WTC11 (cell line): ENCODE measurements at regions not wholly inside any gene's neighbourhood (a gene's known extent, or its start where the extent isn't known, plus 50 kb on each side); places are given as distances from the start of the nearest gene placed in this dataset.

ENCODE experiments used
- ZNF263 ChIP-seq: sonication (generic); formaldehyde crosslinking; IDR thresholded peaks from 2 replicates; pipeline ENCODE4 v1.8.1; 2022; ENCODE audit warnings: low read depth, mild to moderate bottlenecking, moderate library complexity, missing genetic modification reagents
- TF ChIP-seq, protein P1 (sequence below): fragments of 200-600 bp; IDR thresholded peaks from 2 replicates; pipeline ENCODE4 v1.8.0; 2022; ENCODE audit warnings: antibody characterized with exemption
- TF ChIP-seq, protein P2 (sequence below): sonication (generic); formaldehyde crosslinking; IDR thresholded peaks from 2 replicates; pipeline ENCODE4 v1.8.1; 2023; ENCODE audit warnings: mild to moderate bottlenecking, moderate library complexity, missing genetic modification reagents
- TF ChIP-seq, protein P3 (sequence below): sonication (generic); formaldehyde crosslinking; IDR thresholded peaks from 2 replicates; pipeline ENCODE4 v1.8.0; 2022; ENCODE audit warnings: mild to moderate bottlenecking, missing genetic modification reagents
- TF ChIP-seq, protein P4 (sequence below): sonication (generic); formaldehyde crosslinking; IDR thresholded peaks from 2 replicates; pipeline ENCODE4 v1.8.1; 2023; ENCODE audit warnings: mild to moderate bottlenecking, missing genetic modification reagents, borderline replicate concordance
- TF ChIP-seq, protein P5 (sequence below): sonication (generic); formaldehyde crosslinking; IDR thresholded peaks from 2 replicates; pipeline ENCODE4 v1.8.0; 2023; ENCODE audit warnings: missing genetic modification reagents, mild to moderate bottlenecking, borderline replicate concordance

DNA sequence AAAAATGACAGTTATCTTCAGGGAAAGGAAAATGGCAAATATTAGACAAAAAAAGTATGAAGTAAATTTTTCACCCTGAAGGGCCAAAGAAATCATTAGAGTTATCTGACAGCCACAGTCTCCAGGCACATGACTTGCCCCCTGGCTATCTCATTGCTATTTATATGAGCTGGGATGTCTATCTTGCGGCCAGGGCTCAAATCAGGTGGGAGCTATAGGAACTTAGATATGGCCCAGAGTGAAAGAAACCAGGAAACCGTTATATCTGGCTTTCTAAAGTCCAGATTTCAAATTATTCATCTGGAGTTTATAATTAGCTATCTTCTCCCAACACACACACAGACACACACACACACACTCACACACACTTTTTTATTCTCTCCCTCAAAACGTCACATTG, 135.3 kb upstream of the EEF1E1 start:
- TF ChIP-seq ZNF263 (CRISPR knock-in tag) = no peak
- TF ChIP-seq, protein P1, sequence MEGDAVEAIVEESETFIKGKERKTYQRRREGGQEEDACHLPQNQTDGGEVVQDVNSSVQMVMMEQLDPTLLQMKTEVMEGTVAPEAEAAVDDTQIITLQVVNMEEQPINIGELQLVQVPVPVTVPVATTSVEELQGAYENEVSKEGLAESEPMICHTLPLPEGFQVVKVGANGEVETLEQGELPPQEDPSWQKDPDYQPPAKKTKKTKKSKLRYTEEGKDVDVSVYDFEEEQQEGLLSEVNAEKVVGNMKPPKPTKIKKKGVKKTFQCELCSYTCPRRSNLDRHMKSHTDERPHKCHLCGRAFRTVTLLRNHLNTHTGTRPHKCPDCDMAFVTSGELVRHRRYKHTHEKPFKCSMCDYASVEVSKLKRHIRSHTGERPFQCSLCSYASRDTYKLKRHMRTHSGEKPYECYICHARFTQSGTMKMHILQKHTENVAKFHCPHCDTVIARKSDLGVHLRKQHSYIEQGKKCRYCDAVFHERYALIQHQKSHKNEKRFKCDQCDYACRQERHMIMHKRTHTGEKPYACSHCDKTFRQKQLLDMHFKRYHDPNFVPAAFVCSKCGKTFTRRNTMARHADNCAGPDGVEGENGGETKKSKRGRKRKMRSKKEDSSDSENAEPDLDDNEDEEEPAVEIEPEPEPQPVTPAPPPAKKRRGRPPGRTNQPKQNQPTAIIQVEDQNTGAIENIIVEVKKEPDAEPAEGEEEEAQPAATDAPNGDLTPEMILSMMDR = no peak
- TF ChIP-seq, protein P2, sequence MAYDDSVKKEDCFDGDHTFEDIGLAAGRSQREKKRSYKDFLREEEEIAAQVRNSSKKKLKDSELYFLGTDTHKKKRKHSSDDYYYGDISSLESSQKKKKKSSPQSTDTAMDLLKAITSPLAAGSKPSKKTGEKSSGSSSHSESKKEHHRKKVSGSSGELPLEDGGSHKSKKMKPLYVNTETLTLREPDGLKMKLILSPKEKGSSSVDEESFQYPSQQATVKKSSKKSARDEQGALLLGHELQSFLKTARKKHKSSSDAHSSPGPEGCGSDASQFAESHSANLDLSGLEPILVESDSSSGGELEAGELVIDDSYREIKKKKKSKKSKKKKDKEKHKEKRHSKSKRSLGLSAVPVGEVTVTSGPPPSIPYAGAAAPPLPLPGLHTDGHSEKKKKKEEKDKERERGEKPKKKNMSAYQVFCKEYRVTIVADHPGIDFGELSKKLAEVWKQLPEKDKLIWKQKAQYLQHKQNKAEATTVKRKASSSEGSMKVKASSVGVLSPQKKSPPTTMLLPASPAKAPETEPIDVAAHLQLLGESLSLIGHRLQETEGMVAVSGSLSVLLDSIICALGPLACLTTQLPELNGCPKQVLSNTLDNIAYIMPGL (CRISPR knock-in tag) = no peak
- TF ChIP-seq, protein P3, sequence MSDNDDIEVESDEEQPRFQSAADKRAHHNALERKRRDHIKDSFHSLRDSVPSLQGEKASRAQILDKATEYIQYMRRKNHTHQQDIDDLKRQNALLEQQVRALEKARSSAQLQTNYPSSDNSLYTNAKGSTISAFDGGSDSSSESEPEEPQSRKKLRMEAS (CRISPR knock-in tag) = no peak
- TF ChIP-seq, protein P4, sequence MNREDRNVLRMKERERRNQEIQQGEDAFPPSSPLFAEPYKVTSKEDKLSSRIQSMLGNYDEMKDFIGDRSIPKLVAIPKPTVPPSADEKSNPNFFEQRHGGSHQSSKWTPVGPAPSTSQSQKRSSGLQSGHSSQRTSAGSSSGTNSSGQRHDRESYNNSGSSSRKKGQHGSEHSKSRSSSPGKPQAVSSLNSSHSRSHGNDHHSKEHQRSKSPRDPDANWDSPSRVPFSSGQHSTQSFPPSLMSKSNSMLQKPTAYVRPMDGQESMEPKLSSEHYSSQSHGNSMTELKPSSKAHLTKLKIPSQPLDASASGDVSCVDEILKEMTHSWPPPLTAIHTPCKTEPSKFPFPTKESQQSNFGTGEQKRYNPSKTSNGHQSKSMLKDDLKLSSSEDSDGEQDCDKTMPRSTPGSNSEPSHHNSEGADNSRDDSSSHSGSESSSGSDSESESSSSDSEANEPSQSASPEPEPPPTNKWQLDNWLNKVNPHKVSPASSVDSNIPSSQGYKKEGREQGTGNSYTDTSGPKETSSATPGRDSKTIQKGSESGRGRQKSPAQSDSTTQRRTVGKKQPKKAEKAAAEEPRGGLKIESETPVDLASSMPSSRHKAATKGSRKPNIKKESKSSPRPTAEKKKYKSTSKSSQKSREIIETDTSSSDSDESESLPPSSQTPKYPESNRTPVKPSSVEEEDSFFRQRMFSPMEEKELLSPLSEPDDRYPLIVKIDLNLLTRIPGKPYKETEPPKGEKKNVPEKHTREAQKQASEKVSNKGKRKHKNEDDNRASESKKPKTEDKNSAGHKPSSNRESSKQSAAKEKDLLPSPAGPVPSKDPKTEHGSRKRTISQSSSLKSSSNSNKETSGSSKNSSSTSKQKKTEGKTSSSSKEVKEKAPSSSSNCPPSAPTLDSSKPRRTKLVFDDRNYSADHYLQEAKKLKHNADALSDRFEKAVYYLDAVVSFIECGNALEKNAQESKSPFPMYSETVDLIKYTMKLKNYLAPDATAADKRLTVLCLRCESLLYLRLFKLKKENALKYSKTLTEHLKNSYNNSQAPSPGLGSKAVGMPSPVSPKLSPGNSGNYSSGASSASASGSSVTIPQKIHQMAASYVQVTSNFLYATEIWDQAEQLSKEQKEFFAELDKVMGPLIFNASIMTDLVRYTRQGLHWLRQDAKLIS (CRISPR knock-in tag) = no peak
- TF ChIP-seq, protein P5, sequence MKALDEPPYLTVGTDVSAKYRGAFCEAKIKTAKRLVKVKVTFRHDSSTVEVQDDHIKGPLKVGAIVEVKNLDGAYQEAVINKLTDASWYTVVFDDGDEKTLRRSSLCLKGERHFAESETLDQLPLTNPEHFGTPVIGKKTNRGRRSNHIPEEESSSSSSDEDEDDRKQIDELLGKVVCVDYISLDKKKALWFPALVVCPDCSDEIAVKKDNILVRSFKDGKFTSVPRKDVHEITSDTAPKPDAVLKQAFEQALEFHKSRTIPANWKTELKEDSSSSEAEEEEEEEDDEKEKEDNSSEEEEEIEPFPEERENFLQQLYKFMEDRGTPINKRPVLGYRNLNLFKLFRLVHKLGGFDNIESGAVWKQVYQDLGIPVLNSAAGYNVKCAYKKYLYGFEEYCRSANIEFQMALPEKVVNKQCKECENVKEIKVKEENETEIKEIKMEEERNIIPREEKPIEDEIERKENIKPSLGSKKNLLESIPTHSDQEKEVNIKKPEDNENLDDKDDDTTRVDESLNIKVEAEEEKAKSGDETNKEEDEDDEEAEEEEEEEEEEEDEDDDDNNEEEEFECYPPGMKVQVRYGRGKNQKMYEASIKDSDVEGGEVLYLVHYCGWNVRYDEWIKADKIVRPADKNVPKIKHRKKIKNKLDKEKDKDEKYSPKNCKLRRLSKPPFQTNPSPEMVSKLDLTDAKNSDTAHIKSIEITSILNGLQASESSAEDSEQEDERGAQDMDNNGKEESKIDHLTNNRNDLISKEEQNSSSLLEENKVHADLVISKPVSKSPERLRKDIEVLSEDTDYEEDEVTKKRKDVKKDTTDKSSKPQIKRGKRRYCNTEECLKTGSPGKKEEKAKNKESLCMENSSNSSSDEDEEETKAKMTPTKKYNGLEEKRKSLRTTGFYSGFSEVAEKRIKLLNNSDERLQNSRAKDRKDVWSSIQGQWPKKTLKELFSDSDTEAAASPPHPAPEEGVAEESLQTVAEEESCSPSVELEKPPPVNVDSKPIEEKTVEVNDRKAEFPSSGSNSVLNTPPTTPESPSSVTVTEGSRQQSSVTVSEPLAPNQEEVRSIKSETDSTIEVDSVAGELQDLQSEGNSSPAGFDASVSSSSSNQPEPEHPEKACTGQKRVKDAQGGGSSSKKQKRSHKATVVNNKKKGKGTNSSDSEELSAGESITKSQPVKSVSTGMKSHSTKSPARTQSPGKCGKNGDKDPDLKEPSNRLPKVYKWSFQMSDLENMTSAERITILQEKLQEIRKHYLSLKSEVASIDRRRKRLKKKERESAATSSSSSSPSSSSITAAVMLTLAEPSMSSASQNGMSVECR (CRISPR knock-in tag) = no peak
